HuH-7.5 (cell line): ENCODE measurements at regions not wholly inside any gene's neighbourhood (a gene's known extent, or its start where the extent isn't known, plus 50 kb on each side); places are given as distances from the start of the nearest gene placed in this dataset.
"Not testable (repeated sequence)": the region's sequence is repeated elsewhere in the genome, so short reads cannot be mapped to it uniquely, and the experiment has no call there.

Source experiments
- DNase-seq: peaks from one replicate; pipeline ENCODE4 v3.0.0; 2011; ENCODE audit warnings: low spot score

GRCh38 chr20:1810926-1811620 lies 84.1 kb upstream of the SIRPA start:
- DNase-seq, result no peak

- no peak for DNase-seq
These were observed 84.7 kb upstream of the SIRPA start for GRCh38 chr20:1810572-1810925.

DNA sequence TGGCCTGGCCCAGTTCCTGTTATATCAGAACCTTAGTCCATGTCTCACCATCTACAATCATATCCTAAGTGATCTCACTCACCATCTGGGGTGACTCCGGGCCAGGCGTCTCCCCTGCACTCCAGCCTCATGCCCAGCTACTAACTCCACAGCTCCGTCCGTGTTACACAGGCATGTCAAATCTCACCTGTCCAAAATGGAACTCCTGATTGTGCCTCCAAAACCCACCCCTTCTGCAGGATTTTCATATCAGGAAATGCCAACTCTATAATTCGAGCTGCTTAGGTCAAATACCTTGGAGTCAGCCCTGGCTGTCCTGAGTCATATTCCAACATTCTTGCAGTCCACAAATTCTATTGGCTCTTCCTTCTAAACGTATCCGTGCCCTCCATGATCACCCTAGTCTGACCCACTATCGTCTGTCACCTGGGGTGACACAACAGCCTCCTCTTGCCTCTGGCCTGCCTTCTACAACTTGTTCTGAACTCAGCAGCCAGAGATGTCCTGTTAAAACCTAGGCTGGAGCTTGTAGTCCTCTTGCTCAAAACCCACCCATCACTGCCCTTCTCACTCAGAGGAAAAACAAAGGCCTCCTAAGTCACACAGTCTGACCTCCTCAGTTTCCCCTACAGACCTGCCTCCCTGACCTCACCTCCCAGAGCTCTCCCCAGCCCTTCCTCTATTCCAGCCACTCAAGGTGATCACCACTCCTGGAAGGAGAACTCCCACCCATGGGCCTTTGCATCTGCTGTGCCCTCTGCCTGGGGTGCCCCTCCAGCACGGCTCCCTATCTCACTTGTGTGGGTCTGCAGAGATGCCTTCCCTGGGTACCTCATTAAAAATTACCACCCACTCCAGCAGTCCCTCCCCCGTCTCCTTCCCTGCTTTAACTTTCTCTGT lies 85.3 kb upstream of the SIRPA start:
- DNase-seq, result no peak

DNA sequence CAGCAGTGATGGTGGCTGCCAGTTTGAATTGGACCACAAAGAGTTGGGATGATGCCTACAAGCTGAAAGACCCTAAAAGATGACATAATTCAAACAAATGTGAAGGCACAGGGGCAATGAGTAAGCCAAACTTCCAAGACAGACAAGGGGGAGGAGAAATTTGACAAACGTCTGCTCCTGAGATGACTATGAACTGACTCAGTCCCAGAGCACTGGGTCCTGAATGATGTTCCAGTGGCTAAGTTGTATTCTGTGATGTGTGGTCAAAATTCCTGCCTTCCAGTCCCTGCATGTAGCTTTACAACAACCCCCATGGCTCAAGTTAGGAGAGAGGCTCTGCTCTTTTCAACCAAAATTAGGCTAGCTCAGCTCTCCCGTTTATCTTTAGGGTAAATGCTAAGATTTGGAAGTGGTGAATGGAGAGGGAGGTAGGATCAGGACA lies 86.1 kb upstream of the SIRPA start:
- no peak for DNase-seq

DNA sequence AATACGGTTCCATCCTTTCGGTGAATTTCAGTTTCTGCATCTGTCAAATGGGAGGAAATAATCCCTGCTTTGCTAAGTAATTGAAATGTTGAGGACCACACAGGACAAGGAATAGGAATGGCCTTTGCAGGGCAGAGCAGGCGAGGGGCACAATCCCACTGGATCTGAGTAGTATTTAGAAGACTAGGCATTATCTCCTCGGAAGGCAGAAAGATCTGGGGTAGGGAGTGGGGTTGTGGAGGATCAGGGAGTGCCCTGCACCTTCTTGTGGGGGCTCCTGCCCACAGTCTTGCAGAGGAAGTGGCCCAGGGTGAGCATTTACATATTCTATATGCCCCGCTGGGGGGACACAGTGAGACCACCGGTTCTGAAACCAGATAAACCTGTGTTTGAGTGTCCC lies 87.1 kb upstream of the SIRPA start:
- no peak for DNase-seq

GRCh38 chr20:1807394-1807793 lies 87.8 kb upstream of the SIRPA start:
- no peak for DNase-seq

- DNase-seq, result no peak
These were observed 88.8 kb upstream of the SIRPA start for GRCh38 chr20:1806456-1806855.

DNA sequence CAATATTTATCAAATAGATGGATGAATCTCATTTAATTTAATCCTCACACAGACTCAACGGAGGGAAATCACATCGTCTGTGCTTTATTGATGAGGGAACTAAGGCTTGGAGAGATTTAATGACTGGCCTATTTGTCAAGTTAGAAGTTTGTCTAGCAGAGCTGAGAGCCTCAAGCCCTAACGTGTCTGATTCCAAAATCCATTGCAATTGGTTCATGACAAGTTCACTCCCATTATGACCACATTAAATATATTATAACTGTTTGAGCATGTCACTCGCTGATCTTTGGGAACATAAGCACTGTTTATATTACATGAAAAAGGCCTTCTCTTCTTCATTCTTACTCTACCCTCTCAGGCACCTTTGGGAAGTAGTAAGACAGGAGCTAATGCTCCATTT lies 89.4 kb upstream of the SIRPA start:
- DNase-seq, result no peak

DNA sequence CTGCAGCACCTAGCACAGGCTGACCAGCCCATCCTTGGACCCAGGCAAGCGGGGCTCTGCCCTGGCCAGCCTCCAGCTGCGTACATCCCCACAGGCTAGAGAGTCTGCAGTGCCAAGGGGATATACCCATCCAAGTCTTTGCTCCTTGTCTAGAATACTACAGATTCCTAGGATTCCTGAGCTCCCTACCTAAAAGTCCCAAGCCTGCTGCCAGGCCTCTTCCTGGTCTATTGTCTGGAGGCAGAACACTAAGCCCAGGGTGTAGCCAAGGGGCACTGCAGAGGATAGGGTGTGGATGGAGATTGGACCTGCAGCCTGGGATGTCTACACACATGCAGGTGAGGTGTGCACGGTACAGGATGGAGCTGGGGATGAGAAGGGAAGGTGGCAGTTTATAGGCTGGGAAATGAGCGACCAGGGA lies 90.0 kb upstream of the SIRPA start:
- no peak for DNase-seq

DNA sequence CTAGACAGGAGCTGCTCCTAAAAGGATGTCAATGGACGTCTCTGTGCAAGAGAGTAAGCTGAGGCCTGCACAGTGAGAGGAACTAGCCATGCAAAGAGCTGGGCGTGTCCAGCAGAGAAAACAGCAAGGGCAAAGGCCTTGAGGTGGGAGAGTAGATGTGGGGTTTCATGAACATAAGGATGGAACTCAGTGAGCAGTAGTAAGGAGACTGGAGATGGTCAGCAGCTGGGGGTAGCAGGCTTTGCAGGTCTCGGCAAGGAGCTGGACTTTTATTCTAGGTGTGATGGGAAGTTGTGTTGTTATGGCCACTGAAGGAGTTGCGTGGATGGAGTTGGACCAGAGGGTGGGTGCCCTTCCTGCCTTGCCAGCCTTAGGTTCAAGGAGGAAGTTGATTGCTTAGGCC lies 90.7 kb upstream of the SIRPA start:
- DNase-seq, result no peak

- DNase-seq, result no peak
These were observed 91.2 kb upstream of the SIRPA start for GRCh38 chr20:1803932-1804501.

GRCh38 chr20:1803061-1803931 lies 91.9 kb upstream of the SIRPA start:
- peak; percentile 47 for DNase-seq

GRCh38 chr20:1802385-1803060 lies 92.7 kb upstream of the SIRPA start:
- peak; percentile 82 for DNase-seq

DNA sequence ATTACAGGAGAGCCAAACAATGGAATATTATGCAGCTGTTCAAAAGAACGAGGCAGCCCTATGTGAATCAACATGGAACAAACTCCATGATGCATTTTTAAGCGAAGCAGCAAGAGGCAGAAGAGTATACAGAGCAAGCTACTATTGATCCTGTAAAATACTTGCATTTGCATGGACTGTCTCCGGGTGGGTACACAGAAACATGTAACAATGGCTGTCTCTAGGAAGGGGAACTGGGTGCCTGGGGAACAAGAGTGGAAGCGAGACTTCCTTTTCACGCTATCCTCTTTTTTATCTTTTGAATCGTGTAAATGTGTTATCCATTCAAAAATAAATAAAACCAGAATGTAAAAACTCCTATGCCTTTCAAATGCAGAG lies 93.3 kb upstream of the SIRPA start:
- DNase-seq, result no peak

DNA sequence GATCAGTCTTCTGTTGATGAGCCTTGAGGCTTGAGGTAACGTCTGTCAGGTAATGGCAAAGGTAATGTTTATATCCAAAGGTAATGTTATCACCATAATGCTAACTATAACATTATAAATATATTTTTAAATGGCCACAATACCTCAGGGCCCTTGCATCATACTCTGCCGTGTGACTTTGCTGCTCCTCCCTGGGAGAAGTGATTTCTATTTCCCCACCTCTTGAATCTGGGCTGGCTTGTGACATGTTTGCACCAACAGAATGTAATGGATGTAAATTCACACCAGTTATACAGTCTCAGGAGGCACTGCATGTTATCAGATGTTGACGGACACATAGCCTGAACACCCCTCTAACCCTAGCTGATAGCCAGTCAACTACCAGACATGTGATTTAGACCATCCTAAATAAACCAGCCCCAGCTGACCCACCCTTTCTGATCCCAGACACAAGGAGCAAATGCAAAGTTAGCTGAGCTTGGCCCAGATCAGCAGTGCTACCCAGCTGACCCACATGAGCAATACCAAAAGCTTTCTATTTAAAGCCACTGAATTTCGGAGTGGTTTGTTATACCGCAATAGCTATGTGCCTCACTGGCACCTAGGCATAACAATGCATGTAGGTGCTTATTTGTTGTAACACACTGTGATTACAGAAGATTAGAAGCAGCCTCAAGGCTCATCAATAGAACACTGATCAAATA lies 93.8 kb upstream of the SIRPA start:
- DNase-seq, result no peak

- no peak for DNase-seq
These were observed 94.4 kb upstream of the SIRPA start for GRCh38 chr20:1800777-1801176.

GRCh38 chr20:1800180-1800579 lies 95.0 kb upstream of the SIRPA start:
- no peak for DNase-seq

DNA sequence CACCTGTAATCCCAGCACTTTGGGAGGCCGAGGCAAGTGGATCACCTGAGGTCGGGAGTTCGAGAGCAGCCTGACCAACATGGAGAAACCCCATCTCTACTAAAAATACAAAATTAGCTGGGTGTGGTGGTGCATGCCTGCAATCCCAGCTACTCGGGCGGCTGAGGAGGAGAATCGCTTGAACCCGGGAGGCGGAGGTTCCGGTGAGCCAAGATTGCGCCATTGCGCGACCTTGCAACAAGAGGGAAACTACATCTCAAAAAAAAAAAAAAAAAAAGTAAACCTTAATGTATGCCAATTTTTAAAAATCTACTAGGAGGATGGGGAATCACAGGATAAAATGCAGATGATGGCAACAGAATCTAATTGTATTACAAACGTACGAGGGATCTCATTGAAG lies 95.5 kb upstream of the SIRPA start:
- DNase-seq, result not testable (repeated sequence)

- no peak for DNase-seq
These were observed 96.2 kb upstream of the SIRPA start for GRCh38 chr20:1798982-1799381.

DNA sequence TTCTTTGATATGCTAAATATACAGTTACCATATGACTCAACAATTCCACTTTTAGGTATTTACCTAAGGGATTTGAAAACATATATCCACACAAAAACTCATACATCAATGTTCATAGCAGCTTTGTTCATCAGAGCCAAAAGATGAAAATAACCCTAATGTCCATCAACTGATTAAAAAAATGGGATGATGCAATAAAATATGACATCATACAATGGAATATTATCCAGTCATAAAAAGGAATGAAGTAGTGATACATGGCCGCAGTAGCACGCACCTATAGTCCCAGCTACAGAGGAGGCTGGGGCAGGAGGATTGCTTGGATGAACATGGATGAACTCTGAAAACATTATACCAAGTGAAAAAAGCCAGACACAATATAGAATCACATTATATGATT lies 101.4 kb upstream of the SIRPA start:
- DNase-seq, result no peak

DNA sequence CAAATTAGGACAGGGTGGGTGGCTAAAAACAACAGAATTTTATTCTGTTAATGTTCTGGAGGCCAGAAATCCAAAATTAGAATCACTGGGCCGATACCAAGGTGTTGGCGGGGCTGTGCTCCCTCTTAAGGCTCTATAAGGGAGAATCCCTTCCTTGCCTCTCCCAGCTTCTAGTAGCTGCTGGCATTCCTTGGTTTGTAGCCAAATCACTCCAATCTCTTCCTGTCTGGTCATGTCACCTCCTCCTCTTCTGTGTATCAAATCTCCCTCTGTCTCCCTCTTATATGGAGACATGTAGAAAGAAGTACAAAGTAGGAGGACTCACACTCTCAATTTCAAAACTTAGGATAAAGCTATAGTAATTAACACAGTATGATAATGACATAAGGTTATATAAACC lies 102.9 kb upstream of the SIRPA start:
- no peak for DNase-seq
